Keratinocyte (primary cell): ENCODE measurements at regions not wholly inside any gene's neighbourhood (a gene's known extent, or its start where the extent isn't known, plus 50 kb on each side); places are given as distances from the start of the nearest gene placed in this dataset.

Experiments
- DNase-seq: peaks from one replicate; pipeline ENCODE4 v3.0.0-alpha.2; 2011; ENCODE audit warnings: low read depth, missing footprints, low spot score
- FAIRE-seq: peaks from 2 replicates; lab custom pipeline; 2011; peaks lifted over from hg19 to GRCh38; lab: Jason Lieb, UNC
- H2AFZ ChIP-seq: 2 replicates; pipeline ENCODE4 v1.6.0; 2012; ENCODE audit warnings: low read length, control low read depth, inconsistent platforms; ENCODE audit not compliant: control insufficient read depth
- H3K27ac ChIP-seq: 2 replicates; pipeline ENCODE4 v1.5.1; 2011; ENCODE audit warnings: low read length; ENCODE audit not compliant: control insufficient read depth, insufficient read depth
- H3K27me3 ChIP-seq: 3 replicates; pipeline ENCODE4 v1.6.0; 2011; ENCODE audit warnings: low read length; ENCODE audit not compliant: control insufficient read depth, insufficient read depth; ENCODE audit errors: extremely low read depth
- H3K36me3 ChIP-seq, 2 experiments: 2 replicates in 1 of 2; 3 replicates in 1 of 2; pipeline ENCODE4 v1.5.1; 2011; ENCODE audit warnings: low read length in 2 of 2, mild to moderate bottlenecking in 1 of 2; ENCODE audit not compliant: control insufficient read depth in 2 of 2, insufficient read depth in 2 of 2; ENCODE audit errors: extremely low read depth in 1 of 2
- H3K4me1 ChIP-seq: 3 replicates; pipeline ENCODE4 v1.5.1; 2011; ENCODE audit warnings: low read length; ENCODE audit not compliant: control insufficient read depth, insufficient read depth; ENCODE audit errors: extremely low read depth
- H3K4me2 ChIP-seq: 3 replicates; pipeline ENCODE4 v1.6.0; 2011; ENCODE audit warnings: low read depth, low read length; ENCODE audit not compliant: control insufficient read depth, insufficient read depth; ENCODE audit errors: extremely low read depth
- H3K4me3 ChIP-seq, 3 experiments: fragments of 200-600 bp in 1 of 3; sonication (generic) in 1 of 3; 2 replicates in 2 of 3; 3 replicates in 1 of 3; pipeline ENCODE4 v1.5.1; 2011 to 2016; ENCODE audit warnings: low read length in 3 of 3, mild to moderate bottlenecking in 3 of 3, control low read depth in 2 of 3, inconsistent platforms in 1 of 3, low read depth in 1 of 3, mixed read lengths in 1 of 3, mixed run types in 1 of 3, moderate library complexity in 1 of 3; ENCODE audit not compliant: control insufficient read depth in 2 of 3, insufficient read depth in 2 of 3; ENCODE audit errors: extremely low read depth in 1 of 3
- H3K79me2 ChIP-seq: 2 replicates; pipeline ENCODE4 v1.6.0; 2012; ENCODE audit warnings: low read length; ENCODE audit not compliant: control insufficient read depth, insufficient read depth
- H3K9ac ChIP-seq: 3 replicates; pipeline ENCODE4 v1.6.0; 2011; ENCODE audit warnings: low read length; ENCODE audit not compliant: control insufficient read depth, insufficient read depth; ENCODE audit errors: extremely low read depth
- H3K9me1 ChIP-seq: 3 replicates; pipeline ENCODE4 v1.6.0; 2011; ENCODE audit warnings: low read length; ENCODE audit not compliant: control insufficient read depth, insufficient read depth; ENCODE audit errors: extremely low read depth
- H3K9me3 ChIP-seq: 2 replicates; pipeline ENCODE4 v1.5.1; 2012; ENCODE audit warnings: low read depth, low read length; ENCODE audit not compliant: control insufficient read depth
- H4K20me1 ChIP-seq: 3 replicates; pipeline ENCODE4 v1.6.0; 2011; ENCODE audit warnings: low read length; ENCODE audit not compliant: control insufficient read depth, insufficient read depth; ENCODE audit errors: extremely low read depth
- CTCF ChIP-seq, 3 experiments: IDR thresholded peaks in 1 of 3; conservative IDR thresholded peaks in 1 of 3; optimal IDR thresholded peaks in 1 of 3; 2 replicates in 2 of 3; 3 replicates in 1 of 3; pipeline versions ENCODE3 to v1.5.1; 2011; ENCODE audit warnings: low read length in 3 of 3, mild to moderate bottlenecking in 3 of 3, moderate library complexity in 2 of 3, control low read depth in 1 of 3, inconsistent platforms in 1 of 3; ENCODE audit not compliant: insufficient read depth in 2 of 3; ENCODE audit errors: extremely low read depth in 1 of 3
- EZH2 ChIP-seq: IDR thresholded peaks from one replicate; pipeline ENCODE4 v1.6.1; 2012; ENCODE audit warnings: inconsistent platforms, mild to moderate bottlenecking, low read length, moderate library complexity
- dilution Hi-C: fragments of 300-500 bp; cut with MboI; formaldehyde crosslinking; loops from one replicate; pipeline ENCODE4 v1.7.0; 2020; ENCODE audit warnings: low sequenced_read_pairs; ENCODE audit not compliant: extremely low pct_ligation_motif_present

GRCh38 chr14:66177935-66178334, 308.2 kb upstream of the CCDC196 start:
- dilution Hi-C loops, result no loop called here
- no peaks in the 10 kb centered on the region for H3K4me1 ChIP-seq
- H3K4me2 ChIP-seq, result no peak overlapping the region
- no peaks in the 10 kb centered on the region for H3K36me3 ChIP-seq
- FAIRE-seq, result no peak
- no peaks in the 10 kb centered on the region for H3K27me3 ChIP-seq
- no peaks in the 10 kb centered on the region for H4K20me1 ChIP-seq
- no peak overlapping the region for H3K27ac ChIP-seq
- H3K4me3 ChIP-seq, result no peak overlapping the region
- no peak overlapping the region for H2AFZ ChIP-seq
- H3K9ac ChIP-seq, result no peak overlapping the region
- no peaks in the 10 kb centered on the region for H3K79me2 ChIP-seq
- TF ChIP-seq CTCF (optimal IDR thresholded peaks at IDR 0.05 in 1 of 3, IDR thresholded peaks at IDR 0.05 in 1 of 3, conservative IDR thresholded peaks at IDR 0.05 in 1 of 3; ENCODE audit: extremely low read depth in 1 of 3, insufficient read depth in 2 of 3, low read length in 3 of 3) (no peak), EZH2 (no peak)
- no peaks in the 10 kb centered on the region for H3K9me1 ChIP-seq
- no peaks in the 10 kb centered on the region for H3K9me3 ChIP-seq
- DNase-seq, result no peak

- Histone ChIP-seq H2AFZ (no peak overlapping the region), H3K27me3 (no peaks in the 10 kb centered on the region), H3K4me2 (no peak overlapping the region), H3K36me3 (no peaks in the 10 kb centered on the region), H3K4me3 (no peak overlapping the region), H3K9me1 (no peaks in the 10 kb centered on the region), H3K27ac (no peak overlapping the region), H3K9me3 (peaks cover 2% of the 10 kb centered on the region), H3K79me2 (no peaks in the 10 kb centered on the region), H3K9ac (no peak overlapping the region), H3K4me1 (no peaks in the 10 kb centered on the region), H4K20me1 (no peaks in the 10 kb centered on the region)
- no peak for FAIRE-seq
- DNase-seq, result no peak
- TF ChIP-seq EZH2 (no peak), CTCF (optimal IDR thresholded peaks at IDR 0.05 in 1 of 3, IDR thresholded peaks at IDR 0.05 in 1 of 3, conservative IDR thresholded peaks at IDR 0.05 in 1 of 3; ENCODE audit: extremely low read depth in 1 of 3, insufficient read depth in 2 of 3, low read length in 3 of 3) (no peak)
- dilution Hi-C loops, result no loop called here
Measured at GRCh38 chr14:66196670-66197069, 289.5 kb upstream of the CCDC196 start.
